HG03159 (cell line): ENCODE measurements at regions not wholly inside any gene's neighbourhood (a gene's known extent, or its start where the extent isn't known, plus 50 kb on each side); places are given as distances from the start of the nearest gene placed in this dataset.

Experiments
- ATAC-seq: cut with Tn5 transposase; IDR thresholded peaks from one replicate; pipeline ENCODE4 v1.9.1; 2021; ENCODE audit warnings: mild to moderate bottlenecking, moderate library complexity; ENCODE audit not compliant: unreplicated experiment

DNA sequence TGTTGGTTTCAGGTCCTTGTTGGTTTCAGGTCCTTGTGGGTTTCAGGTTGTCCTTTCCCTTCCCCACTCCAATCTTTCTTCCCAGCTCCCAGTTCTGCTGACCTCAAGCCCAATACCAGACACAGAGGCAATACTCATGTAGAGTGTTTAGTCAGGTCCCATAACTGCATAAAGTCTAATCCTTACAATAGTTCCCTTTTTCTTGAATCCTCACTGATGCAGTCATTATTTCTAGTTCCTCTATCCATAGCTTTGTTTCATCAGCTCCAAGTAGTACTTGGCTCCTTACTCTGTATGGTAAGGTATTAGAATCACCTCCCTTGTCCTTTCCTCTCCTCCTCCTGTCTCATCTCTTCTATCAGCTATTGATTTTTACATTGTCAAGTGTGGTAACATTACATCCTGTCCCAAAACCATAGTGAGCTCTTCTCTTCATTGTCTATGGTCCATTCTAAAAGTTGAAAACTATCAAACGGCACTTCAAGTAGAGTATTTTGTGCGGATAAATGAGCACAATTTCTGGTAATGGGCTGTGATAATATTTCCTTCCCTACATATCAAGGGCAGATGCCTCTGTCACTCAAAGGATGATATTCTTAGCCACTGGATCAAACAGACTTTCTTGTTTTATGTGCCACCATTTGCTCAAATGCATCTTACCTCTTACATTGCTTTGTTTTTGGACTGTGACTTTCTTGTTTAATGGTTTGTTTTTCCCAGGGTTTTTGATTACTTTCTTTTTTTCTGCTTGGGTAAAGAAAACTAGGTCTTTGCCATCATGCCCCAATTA is 57.2 kb upstream of the JDP2 start:
- ATAC-seq, result no peak

DNA sequence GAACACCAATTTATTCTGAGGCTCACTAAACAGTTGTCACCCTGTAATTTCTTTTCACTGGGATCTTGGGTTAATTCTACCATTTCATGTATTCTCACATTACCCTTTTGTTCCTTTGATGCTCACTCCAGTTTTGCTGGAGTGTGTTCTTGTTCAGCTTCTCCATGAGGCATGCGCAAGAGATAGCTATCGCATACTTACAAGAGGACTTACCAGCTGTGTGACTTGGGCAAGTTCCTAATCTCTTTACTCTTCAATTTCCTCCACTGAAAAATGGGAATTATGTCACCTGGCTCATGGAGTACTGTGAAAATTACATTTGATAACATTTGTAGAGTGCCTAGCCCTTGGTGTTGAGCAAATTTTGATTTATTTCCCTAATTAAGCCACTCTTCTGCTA is 56.5 kb upstream of the JDP2 start:
- no peak for ATAC-seq

- ATAC-seq, result no peak
Measured at GRCh38 chr14:75372260-75372659, 55.6 kb upstream of the JDP2 start.

- no peak for ATAC-seq
Measured at GRCh38 chr14:75373133-75373532, 54.7 kb upstream of the JDP2 start.

DNA sequence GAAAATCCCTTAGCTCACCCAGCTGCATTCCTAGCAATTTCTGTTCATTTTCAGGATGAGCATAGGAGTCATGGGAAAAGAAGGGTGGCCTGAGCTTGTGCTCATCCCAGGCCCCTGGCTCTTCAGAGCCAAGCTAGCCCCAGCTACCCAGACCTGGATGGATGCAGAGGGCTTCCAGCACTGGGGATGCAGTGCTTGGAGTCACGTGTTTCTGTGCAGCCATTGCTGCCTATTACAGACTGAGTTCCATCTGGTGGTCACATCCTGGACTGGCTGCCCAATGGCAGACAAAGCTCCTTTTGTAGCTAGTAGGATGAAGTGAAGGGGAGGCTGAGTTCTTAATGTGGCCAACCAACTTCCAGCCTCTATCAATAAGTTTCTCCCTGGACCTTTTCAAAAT is 54.2 kb upstream of the JDP2 start:
- ATAC-seq, result no peak

DNA sequence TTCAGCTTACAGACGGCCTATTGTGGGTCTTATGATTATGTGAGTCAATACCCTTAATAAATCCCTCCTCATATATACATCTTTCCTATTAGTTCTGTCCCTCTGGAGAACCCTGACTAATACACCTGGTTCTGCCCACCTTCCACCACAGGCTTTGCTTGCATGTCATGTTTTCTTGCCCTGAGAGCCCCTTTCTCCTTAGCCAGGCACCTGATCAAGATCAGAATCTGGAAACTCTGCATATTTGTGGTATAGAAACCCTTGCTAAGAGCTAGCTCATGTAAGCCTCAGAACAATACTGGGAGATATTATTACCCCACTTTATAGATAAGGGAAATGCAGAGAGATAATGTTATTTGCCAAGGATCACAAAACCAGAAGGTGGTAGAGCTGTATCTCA is 52.9 kb upstream of the JDP2 start:
- ATAC-seq, result no peak

DNA sequence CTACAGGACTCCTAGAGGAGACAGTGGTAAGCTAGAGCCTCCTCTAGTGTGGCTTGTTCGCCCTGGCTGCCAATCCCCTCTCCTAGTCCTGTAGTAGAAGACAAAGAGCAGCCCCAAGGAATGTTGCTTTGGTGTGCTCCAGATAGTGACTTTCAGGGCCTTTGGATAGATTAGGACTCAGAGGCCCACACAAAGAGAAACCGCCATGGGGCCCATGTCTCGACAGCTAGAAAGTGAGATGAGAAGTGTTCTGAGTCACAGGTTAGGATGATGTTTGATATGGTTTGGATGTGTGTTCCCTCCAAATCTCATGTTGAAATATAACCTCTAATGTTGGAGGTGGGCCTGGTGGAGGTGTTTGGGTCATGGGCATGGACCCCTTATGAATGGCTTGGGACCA is 51.8 kb upstream of the JDP2 start:
- no peak for ATAC-seq
